SK-N-SH treated with all-trans-retinoic acid at 6 μM for 48 hours (cell line): ENCODE measurements at regions not wholly inside any gene's neighbourhood (a gene's known extent, or its start where the extent isn't known, plus 50 kb on each side); places are given as distances from the start of the nearest gene placed in this dataset.

Experiments
- ATAC-seq: fragments of 200-7000 bp; cut with Tn5 transposase; 3 replicates; pipeline ENCODE4 v1.9.1; 2020; ENCODE audit warnings: mild to moderate bottlenecking, moderate library complexity
- ARNTL ChIP-seq: fragments of 450-650 bp; formaldehyde crosslinking; IDR thresholded peaks from 2 replicates; pipeline ENCODE4 v1.5.0; 2020; ENCODE audit warnings: low read depth, mild to moderate bottlenecking, moderate library complexity, borderline replicate concordance
- BACH2 ChIP-seq: fragments of 250-450 bp; sonication (Bioruptor Pico); IDR thresholded peaks from 2 replicates; pipeline ENCODE4 v1.9.0; 2021; ENCODE audit warnings: mild to moderate bottlenecking, borderline replicate concordance
- CREB5 ChIP-seq: fragments of 250-450 bp; sonication (Bioruptor Pico); IDR thresholded peaks from 2 replicates; pipeline ENCODE4 v1.5.1; 2020; ENCODE audit warnings: low read depth, mild to moderate bottlenecking, moderate library complexity
- CSDC2 ChIP-seq: fragments of 250-450 bp; sonication (Bioruptor Pico); IDR thresholded peaks from 2 replicates; pipeline ENCODE4 v1.5.0; 2020; ENCODE audit warnings: mild to moderate bottlenecking, moderate library complexity
- CSRNP3 ChIP-seq: fragments of 250-450 bp; sonication (Bioruptor Pico); IDR thresholded peaks from 2 replicates; pipeline ENCODE4 v1.5.1; 2021; ENCODE audit warnings: mild to moderate bottlenecking, moderate library complexity
- GLIS3 ChIP-seq: fragments of 250-450 bp; sonication (Bioruptor Pico); IDR thresholded peaks from 2 replicates; pipeline ENCODE4 v1.5.0; 2020; ENCODE audit warnings: mild to moderate bottlenecking, moderate library complexity
- OSR1 ChIP-seq: fragments of 250-450 bp; sonication (Bioruptor Pico); IDR thresholded peaks from 2 replicates; pipeline ENCODE4 v1.8.0; 2022; ENCODE audit warnings: moderate library complexity, mild to moderate bottlenecking, inconsistent platforms
- PATZ1 ChIP-seq: fragments of 250-450 bp; sonication (Bioruptor Pico); IDR thresholded peaks from 2 replicates; pipeline ENCODE4 v1.8.0; 2020; ENCODE audit warnings: mild to moderate bottlenecking, moderate library complexity, borderline replicate concordance
- POU6F1 ChIP-seq: fragments of 250-450 bp; sonication (Bioruptor Pico); IDR thresholded peaks from 2 replicates; pipeline ENCODE4 v1.8.0; 2021; ENCODE audit warnings: low read depth, mild to moderate bottlenecking, moderate library complexity, borderline replicate concordance
- PPARA ChIP-seq: fragments of 250-450 bp; sonication (Bioruptor Pico); IDR thresholded peaks from 2 replicates; pipeline ENCODE4 v1.5.0; 2020; ENCODE audit warnings: mild to moderate bottlenecking, borderline replicate concordance
- RARB ChIP-seq: fragments of 250-450 bp; sonication (Bioruptor Pico); IDR thresholded peaks from 2 replicates; pipeline ENCODE4 v1.8.0; 2021; ENCODE audit warnings: mild to moderate bottlenecking, moderate library complexity
- SNAI2 ChIP-seq: fragments of 250-450 bp; sonication (Bioruptor Pico); IDR thresholded peaks from 2 replicates; pipeline ENCODE4 v1.5.0; 2020; ENCODE audit warnings: mild to moderate bottlenecking, moderate library complexity
- TCF4 ChIP-seq: fragments of 250-450 bp; sonication (Bioruptor Pico); IDR thresholded peaks from 2 replicates; pipeline ENCODE4 v1.8.0; 2021; ENCODE audit warnings: mild to moderate bottlenecking, moderate library complexity, borderline replicate concordance
- TOX ChIP-seq: fragments of 250-450 bp; sonication (Bioruptor Pico); IDR thresholded peaks from 2 replicates; pipeline ENCODE4 v1.8.0; 2021; ENCODE audit warnings: mild to moderate bottlenecking, moderate library complexity, borderline replicate concordance
- TSHZ2 ChIP-seq: fragments of 250-450 bp; sonication (Bioruptor Pico); IDR thresholded peaks from 2 replicates; pipeline ENCODE4 v1.5.0; 2020; ENCODE audit warnings: mild to moderate bottlenecking, moderate library complexity
- ZC3H10 ChIP-seq: fragments of 250-450 bp; sonication (Bioruptor Pico); IDR thresholded peaks from 2 replicates; pipeline ENCODE4 v1.5.1; 2021; ENCODE audit warnings: mild to moderate bottlenecking, moderate library complexity
- ZFP3 ChIP-seq: fragments of 250-450 bp; sonication (Bioruptor Pico); IDR thresholded peaks from 2 replicates; pipeline ENCODE4 v1.5.0; 2020; ENCODE audit warnings: mild to moderate bottlenecking, moderate library complexity
- ZFP30 ChIP-seq: fragments of 450-650 bp; formaldehyde crosslinking; IDR thresholded peaks from 2 replicates; pipeline ENCODE4 v1.5.0; 2022; ENCODE audit warnings: mild to moderate bottlenecking, moderate library complexity
- ZNF565 ChIP-seq: fragments of 450-650 bp; formaldehyde crosslinking; conservative IDR thresholded peaks from 2 replicates; pipeline ENCODE4 v1.5.0; 2020; ENCODE audit warnings: low read depth, mild to moderate bottlenecking, moderate library complexity
- ZNF70 ChIP-seq: fragments of 450-650 bp; formaldehyde crosslinking; IDR thresholded peaks from 2 replicates; pipeline ENCODE4 v1.5.0; 2020; ENCODE audit warnings: mild to moderate bottlenecking, moderate library complexity
- ZNF8 ChIP-seq: fragments of 450-650 bp; formaldehyde crosslinking; IDR thresholded peaks from 2 replicates; pipeline ENCODE4 v1.5.0; 2020; ENCODE audit warnings: mild to moderate bottlenecking, moderate library complexity

- TF ChIP-seq ZC3H10 (CRISPR knock-in tag), result no peak
- no peak for TF ChIP-seq CREB5 (CRISPR knock-in tag)
- TF ChIP-seq GLIS3, result no peak
- no peak for TF ChIP-seq TOX (CRISPR knock-in tag)
- TF ChIP-seq POU6F1 (CRISPR knock-in tag), result no peak
- no peak for TF ChIP-seq SNAI2 (CRISPR knock-in tag)
- TF ChIP-seq ZFP3 (CRISPR knock-in tag), result no peak
- no peak for TF ChIP-seq ZNF8 (CRISPR knock-in tag)
- TF ChIP-seq ZFP30 (CRISPR knock-in tag), result no peak
- no peak for TF ChIP-seq ZNF565
- no peak for TF ChIP-seq ARNTL (CRISPR knock-in tag)
- TF ChIP-seq TSHZ2 (CRISPR knock-in tag), result no peak
- no peak for TF ChIP-seq CSDC2 (CRISPR knock-in tag)
- ATAC-seq, result no peak
Measured at GRCh38 chr11:70497536-70498075, 99.3 kb downstream of the CTTN start.

GRCh38 chr11:70498171-70498571 is 99.8 kb downstream of the CTTN start:
- TF ChIP-seq SNAI2 (CRISPR knock-in tag), result no peak
- no peak for TF ChIP-seq TOX (CRISPR knock-in tag)
- no peak for TF ChIP-seq ZFP3 (CRISPR knock-in tag)
- TF ChIP-seq PPARA (CRISPR knock-in tag), result no peak
- no peak for TF ChIP-seq ZFP30 (CRISPR knock-in tag)
- TF ChIP-seq CSDC2 (CRISPR knock-in tag), result no peak
- TF ChIP-seq ZNF565, result no peak
- TF ChIP-seq ZC3H10 (CRISPR knock-in tag), result no peak
- no peak for TF ChIP-seq CSRNP3
- TF ChIP-seq ZNF70, result no peak
- no peak for TF ChIP-seq RARB (CRISPR knock-in tag)
- TF ChIP-seq ARNTL (CRISPR knock-in tag), result no peak
- TF ChIP-seq TCF4 (CRISPR knock-in tag), result no peak
- TF ChIP-seq OSR1 (CRISPR knock-in tag), result no peak
- no peak for TF ChIP-seq PATZ1 (CRISPR knock-in tag)
- TF ChIP-seq BACH2, result no peak
- ATAC-seq, result no peak
